T-helper 1 cell treated with Interleukin-12 subunit alpha and Interleukin-12 subunit beta and Interleukin-4 antibody, amounts not matched to agents 30 μg/mL and 1 μg/mL, for 36 hours (primary cell): ENCODE measurements at regions not wholly inside any gene's neighbourhood (a gene's known extent, or its start where the extent isn't known, plus 50 kb on each side); places are given as distances from the start of the nearest gene placed in this dataset.
"Not testable (repeated sequence)": the region's sequence is repeated elsewhere in the genome, so short reads cannot be mapped to it uniquely, and the experiment has no call there.

Experiments
- H3K27ac Mint-ChIP-seq: one replicate; pipeline ENCODE4 v1.8.0; 2021; ENCODE audit warnings: mild to moderate bottlenecking, mixed read lengths
- H3K27me3 Mint-ChIP-seq: one replicate; pipeline ENCODE4 v1.8.0; 2021; ENCODE audit warnings: low read depth, mixed read lengths
- H3K36me3 Mint-ChIP-seq: one replicate; pipeline ENCODE4 v1.8.0; 2021; ENCODE audit warnings: low read depth, mixed read lengths
- H3K4me1 Mint-ChIP-seq: one replicate; pipeline ENCODE4 v1.8.0; 2021; ENCODE audit warnings: low read depth, mixed read lengths
- H3K4me3 Mint-ChIP-seq: one replicate; pipeline ENCODE4 v1.8.0; 2021; ENCODE audit warnings: mild to moderate bottlenecking, moderate library complexity, mixed read lengths
- H3K9me3 Mint-ChIP-seq: one replicate; pipeline ENCODE4 v1.8.0; 2021; ENCODE audit warnings: mixed read lengths

- H3K36me3 Mint-ChIP-seq, H3K4me3 Mint-ChIP-seq, H3K9me3 Mint-ChIP-seq, H3K27ac Mint-ChIP-seq, H3K4me1 Mint-ChIP-seq: not testable (repeated sequence)
- peaks cover 52% of the 10 kb centered on the region for H3K27me3 Mint-ChIP-seq
Observed at GRCh38 chr11:3583476-3583875, 58.3 kb downstream of the ART5 start.

DNA sequence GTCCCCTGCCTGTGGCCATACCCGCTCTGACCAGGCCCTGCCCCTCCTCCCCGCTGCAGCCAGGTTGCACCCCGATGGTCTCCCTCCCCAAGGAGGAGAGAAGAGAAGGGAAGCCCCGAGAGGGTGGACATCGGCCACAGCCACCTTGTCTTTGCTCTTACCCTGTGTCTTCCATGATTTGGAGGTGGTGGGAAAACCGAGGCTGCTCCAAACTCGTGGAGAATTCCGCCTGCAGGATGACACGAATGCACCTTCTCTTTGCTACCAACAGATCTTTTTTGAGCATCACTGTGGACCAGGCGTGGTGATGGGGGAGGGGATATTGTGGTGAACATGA lies 60.4 kb downstream of the ART5 start:
- not testable (repeated sequence) for H3K9me3 Mint-ChIP-seq, H3K36me3 Mint-ChIP-seq, H3K4me1 Mint-ChIP-seq, H3K27ac Mint-ChIP-seq
- Mint-ChIP-seq H3K27me3 (peaks cover 46% of the 10 kb centered on the region), H3K4me3 (peak overlapping the region; percentile 57)

- peaks cover 45% of the 10 kb centered on the region for H3K27me3 Mint-ChIP-seq
- peak overlapping the region; percentile 34 for H3K4me3 Mint-ChIP-seq
- not testable (repeated sequence) for H3K9me3 Mint-ChIP-seq, H3K36me3 Mint-ChIP-seq, H3K4me1 Mint-ChIP-seq, H3K27ac Mint-ChIP-seq
Observed at GRCh38 chr11:3580487-3581388, 61.1 kb downstream of the ART5 start.

- not testable (repeated sequence) for H3K9me3 Mint-ChIP-seq, H3K27ac Mint-ChIP-seq, H3K4me1 Mint-ChIP-seq, H3K36me3 Mint-ChIP-seq
- Mint-ChIP-seq H3K27me3 (peaks cover 42% of the 10 kb centered on the region), H3K4me3 (peak overlapping the region; percentile 56)
Observed at GRCh38 chr11:3579600-3580459, 62.0 kb downstream of the ART5 start.

GRCh38 chr11:3576066-3576604 lies 65.7 kb downstream of the ART5 start:
- not testable (repeated sequence) for H3K4me3 Mint-ChIP-seq, H3K9me3 Mint-ChIP-seq, H3K36me3 Mint-ChIP-seq, H3K4me1 Mint-ChIP-seq, H3K27ac Mint-ChIP-seq
- peaks cover 26% of the 10 kb centered on the region for H3K27me3 Mint-ChIP-seq

GRCh38 chr11:3572976-3573647 lies 68.7 kb downstream of the ART5 start:
- not testable (repeated sequence) for H3K9me3 Mint-ChIP-seq, H3K27me3 Mint-ChIP-seq, H3K36me3 Mint-ChIP-seq, H3K4me3 Mint-ChIP-seq, H3K27ac Mint-ChIP-seq, H3K4me1 Mint-ChIP-seq

- H3K4me3 Mint-ChIP-seq, H3K36me3 Mint-ChIP-seq, H3K9me3 Mint-ChIP-seq, H3K27ac Mint-ChIP-seq, H3K4me1 Mint-ChIP-seq, H3K27me3 Mint-ChIP-seq: not testable (repeated sequence)
Observed at GRCh38 chr11:3571752-3572151, 70.0 kb downstream of the ART5 start.

- H3K4me1 Mint-ChIP-seq, H3K9me3 Mint-ChIP-seq, H3K36me3 Mint-ChIP-seq, H3K27me3 Mint-ChIP-seq, H3K27ac Mint-ChIP-seq, H3K4me3 Mint-ChIP-seq: not testable (repeated sequence)
Observed at GRCh38 chr11:3565838-3566237, 76.0 kb downstream of the ART5 start.

DNA sequence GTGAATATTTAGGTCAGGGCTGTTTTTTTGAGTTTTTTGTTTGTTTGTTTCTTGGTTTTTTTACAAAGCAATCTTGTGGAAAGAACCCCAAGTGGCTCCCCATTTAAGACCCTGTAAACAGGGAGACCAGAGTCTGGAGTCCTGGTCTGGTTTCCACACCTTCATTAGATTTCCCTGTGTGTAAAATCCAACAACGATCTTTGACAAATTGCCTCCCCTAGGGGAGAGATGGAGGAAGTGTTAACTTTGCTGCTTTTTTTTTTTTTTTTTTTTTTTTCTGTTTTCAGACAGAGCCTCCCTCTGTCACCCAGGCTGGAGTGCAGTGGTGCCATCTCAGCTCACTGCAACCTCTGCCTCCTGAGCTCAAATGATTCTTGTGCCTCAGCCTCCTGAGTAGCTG lies 77.4 kb downstream of the ART5 start:
- H3K36me3 Mint-ChIP-seq, H3K27ac Mint-ChIP-seq, H3K9me3 Mint-ChIP-seq, H3K27me3 Mint-ChIP-seq, H3K4me1 Mint-ChIP-seq, H3K4me3 Mint-ChIP-seq: not testable (repeated sequence)

DNA sequence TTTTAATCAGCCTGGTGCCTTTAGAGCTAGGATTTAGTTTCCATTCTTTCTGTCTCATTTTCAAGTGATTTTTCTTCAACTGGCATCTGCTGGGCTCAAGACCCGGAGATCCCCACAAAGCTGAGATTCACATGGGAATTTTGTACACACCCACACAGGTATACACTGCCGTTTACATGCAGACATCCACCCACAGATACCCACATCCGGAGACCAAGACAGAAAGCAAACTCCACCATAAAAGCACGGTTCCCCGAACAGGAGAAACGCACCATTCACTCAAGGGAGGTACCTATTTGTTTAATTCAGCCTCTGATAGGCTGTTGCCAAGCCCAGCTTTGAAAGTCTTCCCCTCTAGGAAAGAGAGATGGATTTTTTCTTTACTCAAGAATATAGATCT lies 87.2 kb downstream of the ART5 start:
- Mint-ChIP-seq H3K4me3 (peak overlapping the region; percentile 25), H3K27ac (peak overlapping the region; percentile 80)

DNA sequence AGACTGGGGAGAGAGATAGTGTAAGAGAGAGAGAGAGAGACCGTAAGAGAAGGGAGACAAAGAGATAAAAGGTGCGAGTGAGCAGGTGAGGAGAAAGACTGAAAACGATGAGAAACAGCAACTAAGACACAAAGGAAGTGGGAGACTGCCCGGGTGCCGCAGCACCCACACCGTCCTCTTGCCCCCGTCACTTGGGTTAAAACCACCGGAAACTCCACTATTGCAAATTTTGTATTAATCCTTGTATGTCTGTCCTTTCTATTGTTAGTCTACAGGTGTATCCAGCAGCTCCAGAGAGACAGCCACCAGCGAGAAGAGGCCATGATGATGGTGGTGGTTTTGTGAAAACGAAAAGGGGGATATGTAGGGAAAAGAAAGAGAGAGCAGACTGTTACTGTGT lies 96.8 kb downstream of the ART5 start:
- not testable (repeated sequence) for H3K36me3 Mint-ChIP-seq, H3K4me1 Mint-ChIP-seq, H3K9me3 Mint-ChIP-seq, H3K27me3 Mint-ChIP-seq
- H3K27ac Mint-ChIP-seq = peak overlapping the region; percentile 85
- peak overlapping the region; percentile 69 for H3K4me3 Mint-ChIP-seq

More for the DNA sequence above, 87.2 kb downstream of the ART5 start:
- H3K27me3 Mint-ChIP-seq, H3K9me3 Mint-ChIP-seq, H3K36me3 Mint-ChIP-seq, H3K4me1 Mint-ChIP-seq: not testable (repeated sequence)

GRCh38 chr11:3538220-3538619 lies 103.6 kb downstream of the ART5 start:
- H3K4me3 Mint-ChIP-seq, H3K27ac Mint-ChIP-seq, H3K27me3 Mint-ChIP-seq, H3K4me1 Mint-ChIP-seq, H3K36me3 Mint-ChIP-seq: not testable (repeated sequence)
- H3K9me3 Mint-ChIP-seq = peaks cover 13% of the 10 kb centered on the region

- H3K4me3 Mint-ChIP-seq, H3K27me3 Mint-ChIP-seq, H3K4me1 Mint-ChIP-seq, H3K36me3 Mint-ChIP-seq, H3K27ac Mint-ChIP-seq: not testable (repeated sequence)
- H3K9me3 Mint-ChIP-seq = peaks cover 13% of the 10 kb centered on the region
Observed at GRCh38 chr11:3537254-3537653, 104.5 kb downstream of the ART5 start.

- H3K27ac Mint-ChIP-seq, H3K27me3 Mint-ChIP-seq, H3K4me1 Mint-ChIP-seq, H3K4me3 Mint-ChIP-seq, H3K36me3 Mint-ChIP-seq, H3K9me3 Mint-ChIP-seq: not testable (repeated sequence)
Observed at GRCh38 chr11:3532958-3533357, 108.8 kb downstream of the ART5 start.

- not testable (repeated sequence) for H3K9me3 Mint-ChIP-seq, H3K4me3 Mint-ChIP-seq, H3K4me1 Mint-ChIP-seq, H3K27ac Mint-ChIP-seq, H3K27me3 Mint-ChIP-seq, H3K36me3 Mint-ChIP-seq
Observed at GRCh38 chr11:3531280-3531679, 110.5 kb downstream of the ART5 start.
